Brain microvascular endothelial cell (primary cell): ENCODE measurements at regions not wholly inside any gene's neighbourhood (a gene's known extent, or its start where the extent isn't known, plus 50 kb on each side); places are given as distances from the start of the nearest gene placed in this dataset.
"Not testable (repeated sequence)": the region's sequence is repeated elsewhere in the genome, so short reads cannot be mapped to it uniquely, and the experiment has no call there.

Experiments
- DNase-seq: peaks from one replicate; pipeline ENCODE4 v3.0.0-alpha.2; 2020
- H3K27ac ChIP-seq: fragments of 250-450 bp; sonication (Bioruptor Pico); 2 replicates; pipeline ENCODE4 v1.5.1; 2020; ENCODE audit warnings: mild to moderate bottlenecking, moderate library complexity
- H3K27me3 ChIP-seq: fragments of 250-450 bp; sonication (Bioruptor Pico); replicated peaks from 2 replicates; pipeline ENCODE4 v1.5.1; 2020; ENCODE audit warnings: mild to moderate bottlenecking
- H3K36me3 ChIP-seq: fragments of 250-450 bp; sonication (Bioruptor Pico); replicated peaks from 2 replicates; pipeline ENCODE4 v1.5.1; 2020; ENCODE audit warnings: mild to moderate bottlenecking
- H3K4me3 ChIP-seq: 2 replicates; pipeline ENCODE4 v1.5.1; 2011; ENCODE audit warnings: low read depth, mild to moderate bottlenecking, control low read depth, low read length, moderate library complexity
- CTCF ChIP-seq: IDR thresholded peaks from 2 replicates; pipeline ENCODE4 v1.5.1; 2011; ENCODE audit warnings: low read depth, mild to moderate bottlenecking, moderate library complexity, low read length, control low read depth, inconsistent platforms; ENCODE audit errors: missing control alignments
- in situ Hi-C: cut with HindIII; loops from 2 replicates; pipeline ENCODE4 v1.10.0; 2017; ENCODE audit warnings: low sequenced_read_pairs, low pct_ligation_motif_present

- no peak for DNase-seq
- peak overlapping the region; percentile 68 for H3K27ac ChIP-seq
- H3K36me3 ChIP-seq, result no peaks in the 10 kb centered on the region
- no peak for TF ChIP-seq CTCF
- no peaks in the 10 kb centered on the region for H3K27me3 ChIP-seq
- no peak overlapping the region for H3K4me3 ChIP-seq
- in situ Hi-C loops, result no loop called here
Measured at GRCh38 chr15:81886080-81886479, 159.7 kb downstream of the MEX3B start.

GRCh38 chr15:81885135-81885534 lies 160.7 kb downstream of the MEX3B start:
- in situ Hi-C loops, result no loop called here
- H3K36me3 ChIP-seq, result no peaks in the 10 kb centered on the region
- TF ChIP-seq CTCF, result no peak
- no peak overlapping the region for H3K27ac ChIP-seq
- H3K4me3 ChIP-seq, result no peak overlapping the region
- no peak for DNase-seq
- H3K27me3 ChIP-seq, result no peaks in the 10 kb centered on the region

GRCh38 chr15:81882504-81882903 lies 163.3 kb downstream of the MEX3B start:
- in situ Hi-C loops, result no loop called here
- DNase-seq, result no peak
- H3K27me3 ChIP-seq, result no peaks in the 10 kb centered on the region
- H3K4me3 ChIP-seq, result no peak overlapping the region
- H3K27ac ChIP-seq, result no peak overlapping the region
- no peaks in the 10 kb centered on the region for H3K36me3 ChIP-seq
- TF ChIP-seq CTCF, result no peak

- no peaks in the 10 kb centered on the region for H3K36me3 ChIP-seq
- in situ Hi-C loops, result no loop called here
- no peak for TF ChIP-seq CTCF
- H3K4me3 ChIP-seq, result no peak overlapping the region
- no peak for DNase-seq
- no peak overlapping the region for H3K27ac ChIP-seq
- no peaks in the 10 kb centered on the region for H3K27me3 ChIP-seq
Measured at GRCh38 chr15:81880833-81881232, 165.0 kb downstream of the MEX3B start.

GRCh38 chr15:81880314-81880713 lies 165.5 kb downstream of the MEX3B start:
- Histone ChIP-seq H3K27ac (no peak overlapping the region), H3K27me3 (no peaks in the 10 kb centered on the region), H3K4me3 (no peak overlapping the region), H3K36me3 (no peaks in the 10 kb centered on the region)
- TF ChIP-seq CTCF, result no peak
- no peak for DNase-seq
- in situ Hi-C loops, result no loop called here

- H3K4me3 ChIP-seq, DNase-seq, H3K27ac ChIP-seq, in situ Hi-C loops, H3K27me3 ChIP-seq, H3K36me3 ChIP-seq: not testable (repeated sequence)
Measured at GRCh38 chr15:81875717-81876116, 170.1 kb downstream of the MEX3B start.

GRCh38 chr15:81870746-81871106 lies 175.1 kb downstream of the MEX3B start:
- H3K27me3 ChIP-seq, H3K27ac ChIP-seq, H3K36me3 ChIP-seq, in situ Hi-C loops, H3K4me3 ChIP-seq, DNase-seq: not testable (repeated sequence)

GRCh38 chr15:81870062-81870745 lies 175.6 kb downstream of the MEX3B start:
- DNase-seq, H3K27ac ChIP-seq, H3K36me3 ChIP-seq, H3K4me3 ChIP-seq, in situ Hi-C loops, H3K27me3 ChIP-seq: not testable (repeated sequence)
